Activated naive CD8-positive, alpha-beta T cell treated with anti-CD3 and anti-CD28 coated beads for 36 hours (primary cell): ENCODE measurements at regions not wholly inside any gene's neighbourhood (a gene's known extent, or its start where the extent isn't known, plus 50 kb on each side); places are given as distances from the start of the nearest gene placed in this dataset.

Experiments
- DNase-seq: peaks from one replicate; pipeline ENCODE4 v3.0.0; 2021
- H3K27ac Mint-ChIP-seq: one replicate; pipeline ENCODE4 v1.8.0; 2022; ENCODE audit warnings: mild to moderate bottlenecking, moderate library complexity, mixed read lengths
- H3K27me3 Mint-ChIP-seq: one replicate; pipeline ENCODE4 v1.8.0; 2022; ENCODE audit warnings: mild to moderate bottlenecking, mixed read lengths
- H3K36me3 Mint-ChIP-seq: one replicate; pipeline ENCODE4 v1.8.0; 2021; ENCODE audit warnings: mild to moderate bottlenecking, mixed read lengths
- H3K4me1 Mint-ChIP-seq: one replicate; pipeline ENCODE4 v1.8.0; 2021; ENCODE audit warnings: mixed read lengths
- H3K4me3 Mint-ChIP-seq: one replicate; pipeline ENCODE4 v1.8.0; 2022; ENCODE audit warnings: mild to moderate bottlenecking, moderate library complexity, mixed read lengths
- H3K9me3 Mint-ChIP-seq: one replicate; pipeline ENCODE4 v1.8.0; 2022; ENCODE audit warnings: mixed read lengths

DNA sequence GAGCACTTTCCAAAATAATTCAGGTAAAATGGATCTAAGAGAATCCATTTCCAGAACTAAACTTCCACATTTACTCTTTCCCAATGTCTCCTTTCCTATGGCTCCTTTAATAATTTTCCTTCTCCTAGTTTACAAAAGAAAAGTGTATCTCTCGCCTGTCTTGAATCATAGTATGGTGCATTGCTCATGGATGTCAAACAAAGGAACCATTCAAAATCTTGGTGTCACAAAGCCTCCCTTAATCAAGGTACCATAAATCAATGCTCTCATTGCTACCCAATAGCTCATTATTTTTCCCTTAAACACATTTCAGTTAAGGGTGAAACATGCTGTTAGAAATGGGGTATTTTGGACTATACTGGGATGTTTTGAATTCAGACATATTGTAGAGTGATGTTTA lies 57.6 kb upstream of the KCNMA1 start:
- H3K4me1 Mint-ChIP-seq, result no peaks in the 10 kb centered on the region
- H3K27me3 Mint-ChIP-seq, result peaks cover 24% of the 10 kb centered on the region
- no peak overlapping the region for H3K4me3 Mint-ChIP-seq

DNA sequence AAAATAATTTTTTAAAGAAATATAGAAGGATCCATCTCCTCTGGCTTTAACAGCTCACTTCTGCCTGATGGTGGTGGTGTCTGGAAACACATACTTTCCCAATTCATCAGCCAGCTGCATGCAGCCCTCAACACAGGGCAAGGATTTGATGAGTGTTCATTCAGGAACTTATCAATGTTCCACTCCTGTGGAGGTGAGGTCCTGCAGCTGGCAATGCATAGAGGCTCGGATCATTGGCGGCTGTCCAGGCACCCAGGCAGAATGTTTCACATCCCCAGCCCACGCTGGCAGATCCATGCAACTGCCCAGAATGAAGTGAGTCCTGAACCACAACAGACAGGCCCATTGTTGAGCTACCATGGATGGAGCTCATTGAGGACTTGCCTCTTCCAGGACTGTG lies 55.2 kb upstream of the KCNMA1 start:
- H3K4me3 Mint-ChIP-seq, result no peak overlapping the region
- H3K36me3 Mint-ChIP-seq, result no peaks in the 10 kb centered on the region
- H3K27ac Mint-ChIP-seq, result no peak overlapping the region
- DNase-seq, result no peak
- peaks cover 29% of the 10 kb centered on the region for H3K27me3 Mint-ChIP-seq
- H3K9me3 Mint-ChIP-seq, result no peaks in the 10 kb centered on the region
- H3K4me1 Mint-ChIP-seq, result no peaks in the 10 kb centered on the region

More for the DNA sequence above, 57.6 kb upstream of the KCNMA1 start:
- Mint-ChIP-seq H3K9me3 (no peaks in the 10 kb centered on the region), H3K27ac (no peak overlapping the region), H3K36me3 (no peaks in the 10 kb centered on the region)
- no peak for DNase-seq

DNA sequence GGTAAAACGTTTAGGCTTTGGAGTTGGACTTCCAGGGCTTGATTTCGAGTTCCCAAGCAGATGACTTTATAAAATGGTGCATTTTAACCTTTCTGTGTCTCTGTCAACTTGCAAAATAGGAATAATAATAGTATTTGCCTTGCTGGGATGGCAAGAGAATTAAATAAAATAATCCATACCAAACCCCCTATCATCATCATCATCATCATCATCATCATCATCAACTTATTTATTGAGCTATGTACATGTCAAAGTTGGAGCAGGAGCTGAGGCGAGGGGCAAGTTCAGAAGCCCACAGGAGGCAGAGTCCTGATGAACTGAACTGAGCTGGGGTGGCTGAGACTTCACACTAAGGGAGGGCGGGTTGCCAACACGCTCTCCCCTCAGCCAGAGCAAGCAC lies 51.7 kb upstream of the KCNMA1 start:
- Mint-ChIP-seq H3K27ac (no peak overlapping the region), H3K36me3 (no peaks in the 10 kb centered on the region), H3K27me3 (peaks cover 38% of the 10 kb centered on the region), H3K9me3 (no peaks in the 10 kb centered on the region), H3K4me3 (no peak overlapping the region), H3K4me1 (no peaks in the 10 kb centered on the region)
- no peak for DNase-seq

DNA sequence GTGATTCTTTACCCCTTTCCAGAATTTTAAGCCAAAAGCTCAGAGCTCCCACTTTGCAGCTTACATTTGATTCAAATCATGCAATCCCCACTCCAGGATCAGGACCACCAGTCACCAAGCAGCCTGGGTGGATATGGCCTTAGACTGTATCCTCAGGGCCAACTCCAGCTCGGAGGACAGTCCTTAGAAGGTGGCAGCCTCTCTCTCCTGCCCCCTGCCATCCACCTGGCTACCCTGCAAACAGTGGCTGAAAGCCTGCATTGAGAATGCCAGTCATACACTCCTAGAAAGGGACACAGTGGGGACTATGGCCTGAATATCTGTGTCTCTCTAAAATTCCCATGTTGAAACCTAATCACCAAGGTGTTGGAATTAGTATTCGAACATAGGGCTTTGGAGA lies 50.0 kb upstream of the KCNMA1 start:
- no peak for DNase-seq
- Mint-ChIP-seq H3K36me3 (no peaks in the 10 kb centered on the region), H3K9me3 (no peaks in the 10 kb centered on the region), H3K27me3 (peaks cover 37% of the 10 kb centered on the region), H3K4me1 (no peaks in the 10 kb centered on the region), H3K27ac (no peak overlapping the region), H3K4me3 (no peak overlapping the region)
